RWPE2 (cell line): ENCODE measurements at regions not wholly inside any gene's neighbourhood (a gene's known extent, or its start where the extent isn't known, plus 50 kb on each side); places are given as distances from the start of the nearest gene placed in this dataset.
A peak's percentile ranks its signal among the peaks of the same experiment; 100 is the strongest.

Source experiments
- ATAC-seq: fragments of 200-7000 bp; cut with Tn5 transposase; 3 replicates; pipeline ENCODE4 v1.9.1; 2021; ENCODE audit warnings: low read depth
- DNase-seq: peaks from one replicate; pipeline ENCODE4 v3.0.0-alpha.2; 2020; ENCODE audit warnings: low spot score
- H3K27ac ChIP-seq: fragments of 450-650 bp; 2 replicates; pipeline ENCODE4 v1.5.1; 2017; ENCODE audit warnings: mild to moderate bottlenecking; ENCODE audit not compliant: poor library complexity, severe bottlenecking
- H3K27me3 ChIP-seq: fragments of 250-450 bp; sonication (Bioruptor Pico); 2 replicates; pipeline ENCODE4 v1.5.1; 2021; ENCODE audit warnings: mild to moderate bottlenecking, moderate library complexity; ENCODE audit not compliant: insufficient read depth, poor library complexity, severe bottlenecking
- H3K36me3 ChIP-seq: fragments of 250-450 bp; sonication (Bioruptor Pico); 2 replicates; pipeline ENCODE4 v1.5.1; 2020; ENCODE audit warnings: low read depth, mild to moderate bottlenecking, moderate library complexity
- H3K4me1 ChIP-seq: fragments of 250-450 bp; sonication (Bioruptor Pico); 2 replicates; pipeline ENCODE4 v1.5.1; 2021; ENCODE audit warnings: mild to moderate bottlenecking, moderate library complexity; ENCODE audit not compliant: insufficient read depth, poor library complexity, severe bottlenecking
- H3K4me3 ChIP-seq: fragments of 250-450 bp; sonication (Bioruptor Pico); 2 replicates; pipeline ENCODE4 v1.5.1; 2021; ENCODE audit warnings: mild to moderate bottlenecking, moderate library complexity; ENCODE audit not compliant: severe bottlenecking
- H3K9me3 ChIP-seq: fragments of 250-450 bp; sonication (Bioruptor Pico); 2 replicates; pipeline ENCODE4 v1.5.1; 2021; ENCODE audit warnings: mild to moderate bottlenecking, moderate library complexity; ENCODE audit not compliant: severe bottlenecking
- CTCF ChIP-seq: fragments of 450-650 bp; IDR thresholded peaks from one replicate; pipeline ENCODE4 v1.5.1; 2017; ENCODE audit warnings: mild to moderate bottlenecking, moderate library complexity; ENCODE audit not compliant: poor library complexity, severe bottlenecking

DNA sequence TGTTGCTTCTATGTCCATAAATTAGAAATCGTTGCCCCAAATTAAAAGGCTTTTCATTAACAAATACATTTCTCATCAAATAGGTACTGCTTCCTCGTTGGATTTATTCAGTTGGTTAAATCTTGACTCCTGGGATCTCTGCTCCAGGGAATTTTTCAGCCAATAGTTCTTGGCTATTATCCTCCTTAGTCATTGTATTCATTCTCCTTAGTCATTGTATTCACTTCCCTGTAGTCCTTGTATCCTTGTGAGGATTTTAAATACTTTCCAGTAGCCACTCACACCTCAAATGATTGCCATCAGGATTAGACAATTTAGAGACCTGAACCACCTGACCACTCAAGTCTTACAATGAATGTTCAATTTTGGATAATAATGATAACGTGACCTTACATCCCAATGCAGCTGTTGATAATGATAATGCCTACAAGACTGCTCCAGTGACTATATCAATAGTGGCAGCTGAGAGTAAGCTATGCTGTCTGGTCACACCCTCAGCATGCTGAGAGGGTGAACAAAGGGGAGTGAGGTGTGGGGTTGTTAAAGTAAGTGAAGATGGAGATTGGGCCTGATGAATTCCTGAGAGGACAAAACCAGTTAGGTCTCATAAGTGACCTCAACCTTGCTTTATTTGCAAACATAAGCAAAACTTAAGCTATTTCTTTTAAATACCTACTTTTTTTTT, 193.7 kb upstream of the RTL1 start:
- no peak for TF ChIP-seq CTCF
- Histone ChIP-seq H3K36me3 (no peaks in the 10 kb centered on the region), H3K9me3 (no peaks in the 10 kb centered on the region), H3K4me1 (no peaks in the 10 kb centered on the region), H3K4me3 (no peak overlapping the region), H3K27ac (no peak overlapping the region), H3K27me3 (no peaks in the 10 kb centered on the region)
- ATAC-seq: no peak
- no peak for DNase-seq

DNA sequence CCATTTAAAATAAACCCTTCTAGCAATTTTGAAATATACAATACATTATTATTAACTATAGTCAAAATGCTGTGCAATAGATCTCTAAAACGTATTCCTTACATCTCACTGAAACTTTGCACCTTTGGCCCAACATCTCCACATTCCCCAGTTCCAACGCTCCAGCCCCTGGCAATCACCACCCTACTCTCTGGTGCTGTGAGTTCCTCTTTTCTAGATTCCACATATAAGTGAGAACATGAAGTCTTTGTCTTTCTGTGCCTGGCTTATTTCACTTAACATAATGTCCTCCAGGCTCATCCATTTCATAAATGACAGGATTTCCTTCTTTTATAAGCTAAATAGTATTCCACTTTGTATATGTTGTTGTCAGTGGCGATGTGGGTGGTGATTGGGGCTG, 194.7 kb upstream of the RTL1 start:
- no peak for DNase-seq
- H3K4me1 ChIP-seq: no peaks in the 10 kb centered on the region
- H3K27ac ChIP-seq: no peak overlapping the region
- H3K36me3 ChIP-seq: no peaks in the 10 kb centered on the region
- no peaks in the 10 kb centered on the region for H3K27me3 ChIP-seq
- H3K4me3 ChIP-seq: no peak overlapping the region
- ATAC-seq: no peak
- H3K9me3 ChIP-seq: no peaks in the 10 kb centered on the region
- TF ChIP-seq CTCF: no peak

- H3K4me3 ChIP-seq: no peak overlapping the region
- no peak for TF ChIP-seq CTCF
- no peak for DNase-seq
- no peak for ATAC-seq
- no peaks in the 10 kb centered on the region for H3K27me3 ChIP-seq
- no peak overlapping the region for H3K27ac ChIP-seq
- H3K4me1 ChIP-seq: no peaks in the 10 kb centered on the region
- no peaks in the 10 kb centered on the region for H3K9me3 ChIP-seq
- H3K36me3 ChIP-seq: no peaks in the 10 kb centered on the region
Measured at GRCh38 chr14:101098641-101099040, 195.1 kb upstream of the RTL1 start.

- Histone ChIP-seq H3K9me3 (no peaks in the 10 kb centered on the region), H3K4me1 (no peaks in the 10 kb centered on the region), H3K4me3 (no peak overlapping the region), H3K27ac (no peak overlapping the region), H3K36me3 (no peaks in the 10 kb centered on the region), H3K27me3 (no peaks in the 10 kb centered on the region)
- ATAC-seq (peak; percentile 96), DNase-seq (no peak)
- no peak for TF ChIP-seq CTCF
Measured at GRCh38 chr14:101101456-101102056, 198.0 kb upstream of the RTL1 start.

DNA sequence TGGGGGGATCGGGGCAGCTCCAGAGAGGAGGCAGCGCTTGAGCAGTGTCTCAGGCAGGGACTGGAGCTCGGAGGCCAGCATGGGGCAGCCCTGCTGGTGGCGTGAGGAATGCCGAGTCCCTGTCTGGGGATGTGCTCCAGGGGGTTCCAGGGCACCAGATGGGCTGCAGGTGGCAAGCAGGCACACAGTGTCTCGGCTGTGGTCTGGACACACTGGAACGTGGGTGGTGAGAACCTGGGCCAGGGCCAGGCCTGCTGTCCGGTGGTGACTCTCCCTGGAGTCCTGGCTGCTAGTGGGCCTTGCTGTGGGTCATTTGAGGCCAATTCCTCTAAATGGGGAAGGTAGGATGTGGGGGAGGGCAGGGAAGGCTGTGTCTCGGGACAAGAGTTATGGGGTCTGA, 199.4 kb upstream of the RTL1 start:
- Histone ChIP-seq H3K27ac (no peak overlapping the region), H3K4me1 (no peaks in the 10 kb centered on the region), H3K27me3 (no peaks in the 10 kb centered on the region), H3K36me3 (no peaks in the 10 kb centered on the region), H3K4me3 (no peak overlapping the region), H3K9me3 (no peaks in the 10 kb centered on the region)
- TF ChIP-seq CTCF: no peak
- DNase-seq: no peak
- no peak for ATAC-seq
